SK-N-DZ (cell line): ENCODE measurements at regions not wholly inside any gene's neighbourhood (a gene's known extent, or its start where the extent isn't known, plus 50 kb on each side); places are given as distances from the start of the nearest gene placed in this dataset.

ENCODE experiments used
- DNase-seq: peaks from one replicate; pipeline ENCODE4 v3.0.0-alpha.2; 2015; ENCODE audit warnings: low spot score

GRCh38 chr13:99860745-99861144, 110.8 kb downstream of the ZIC5 start:
- DNase-seq = no peak

- DNase-seq = no peak
These were observed 112.1 kb downstream of the ZIC5 start for GRCh38 chr13:99859178-99860177.

GRCh38 chr13:99857738-99858137, 113.8 kb downstream of the ZIC5 start:
- no peak for DNase-seq

- no peak for DNase-seq
These were observed 115.8 kb downstream of the ZIC5 start for GRCh38 chr13:99855526-99856420.

- DNase-seq = no peak
These were observed 117.2 kb downstream of the ZIC5 start for GRCh38 chr13:99854366-99854765.

- no peak for DNase-seq
These were observed 124.2 kb downstream of the ZIC5 start for GRCh38 chr13:99847318-99847750.

GRCh38 chr13:99845161-99845874, 126.2 kb downstream of the ZIC5 start:
- no peak for DNase-seq

GRCh38 chr13:99844421-99844820, 127.1 kb downstream of the ZIC5 start:
- DNase-seq = no peak

- DNase-seq = no peak
These were observed 127.7 kb downstream of the ZIC5 start for GRCh38 chr13:99843872-99844271.

- DNase-seq = no peak
These were observed 129.2 kb downstream of the ZIC5 start for GRCh38 chr13:99842405-99842804.

GRCh38 chr13:99836291-99836690, 135.3 kb downstream of the ZIC5 start:
- DNase-seq = no peak

- DNase-seq = no peak
These were observed 136.1 kb downstream of the ZIC5 start for GRCh38 chr13:99835442-99835841.

GRCh38 chr13:99834246-99834645, 137.3 kb downstream of the ZIC5 start:
- DNase-seq = no peak

GRCh38 chr13:99832347-99832746, 139.2 kb downstream of the ZIC5 start:
- DNase-seq = no peak

- no peak for DNase-seq
These were observed 140.6 kb downstream of the ZIC5 start for GRCh38 chr13:99830931-99831330.

- DNase-seq = no peak
These were observed 141.9 kb downstream of the ZIC5 start for GRCh38 chr13:99829593-99830239.

GRCh38 chr13:99829161-99829560, 142.4 kb downstream of the ZIC5 start:
- DNase-seq = no peak

- no peak for DNase-seq
These were observed 142.8 kb downstream of the ZIC5 start for GRCh38 chr13:99828735-99829134.

GRCh38 chr13:99828123-99828522, 143.4 kb downstream of the ZIC5 start:
- no peak for DNase-seq

- no peak for DNase-seq
These were observed 144.4 kb downstream of the ZIC5 start for GRCh38 chr13:99827011-99827772.
